Ishikawa (cell line): ENCODE measurements at regions not wholly inside any gene's neighbourhood (a gene's known extent, or its start where the extent isn't known, plus 50 kb on each side); places are given as distances from the start of the nearest gene placed in this dataset.

ENCODE experiments used
- CEBPB ChIP-seq: IDR thresholded peaks from 2 replicates; pipeline ENCODE4 v1.6.1; 2012
- CREB1 ChIP-seq: IDR thresholded peaks from 2 replicates; pipeline ENCODE4 v1.6.1; 2012; ENCODE audit warnings: low read depth
- EGR1 ChIP-seq: IDR thresholded peaks from 2 replicates; pipeline ENCODE4 v1.6.1; 2012
- EP300 ChIP-seq: IDR thresholded peaks from 2 replicates; pipeline ENCODE4 v1.6.1; 2012; ENCODE audit warnings: borderline replicate concordance
- FOXM1 ChIP-seq: IDR thresholded peaks from 2 replicates; pipeline ENCODE4 v1.6.1; 2012; ENCODE audit warnings: low read depth, borderline replicate concordance
- RAD21 ChIP-seq: IDR thresholded peaks from 2 replicates; pipeline ENCODE4 v1.6.1; 2012; ENCODE audit warnings: low read depth
- TAF1 ChIP-seq: IDR thresholded peaks from 2 replicates; pipeline ENCODE4 v1.6.1; 2012; ENCODE audit warnings: low read depth, mild to moderate bottlenecking
- TCF12 ChIP-seq: IDR thresholded peaks from 2 replicates; pipeline ENCODE4 v1.6.1; 2012; ENCODE audit warnings: low read depth
- TEAD4 ChIP-seq: IDR thresholded peaks from 2 replicates; pipeline ENCODE4 v1.6.1; 2012
- YY1 ChIP-seq: IDR thresholded peaks from 2 replicates; pipeline ENCODE4 v1.6.1; 2012; ENCODE audit warnings: low read depth
- ZBTB7A ChIP-seq: IDR thresholded peaks from 2 replicates; pipeline ENCODE4 v1.6.1; 2012; ENCODE audit warnings: low read depth
- TF ChIP-seq, protein P1 (sequence below): IDR thresholded peaks from 2 replicates; pipeline ENCODE4 v1.6.1; 2012
- TF ChIP-seq, protein P2 (sequence below): IDR thresholded peaks from 2 replicates; pipeline ENCODE4 v1.6.1; 2012; ENCODE audit warnings: low read depth, mild to moderate bottlenecking
- TF ChIP-seq, protein P3 (sequence below): IDR thresholded peaks from 2 replicates; pipeline ENCODE4 v1.6.1; 2012

DNA sequence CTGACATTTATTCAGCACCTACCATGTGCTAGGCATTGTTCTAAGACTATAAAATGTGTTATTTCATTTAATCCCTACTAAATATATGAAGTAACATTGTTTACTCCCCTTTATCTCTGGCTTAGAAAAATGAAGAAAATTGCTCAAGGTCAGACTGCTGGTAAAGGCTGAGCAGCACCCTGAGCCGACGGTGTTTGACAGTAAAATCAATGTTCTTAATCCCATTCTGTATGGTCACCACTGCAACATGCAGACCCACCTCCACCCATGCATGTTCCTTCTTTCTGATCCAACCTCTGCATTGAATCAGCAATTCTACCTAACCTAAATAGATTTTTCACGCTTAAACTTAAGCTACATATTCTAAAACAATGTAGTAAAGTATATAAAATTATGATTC lies 216.5 kb downstream of the ZBBX start:
- TF ChIP-seq ZBTB7A (no peak), RAD21 (no peak), EP300 (no peak), CREB1 (no peak), YY1 (no peak), FOXM1 (no peak), EGR1 (no peak), TEAD4 (no peak), TAF1 (no peak), CEBPB (no peak), TCF12 (no peak)
- TF ChIP-seq, protein P1, sequence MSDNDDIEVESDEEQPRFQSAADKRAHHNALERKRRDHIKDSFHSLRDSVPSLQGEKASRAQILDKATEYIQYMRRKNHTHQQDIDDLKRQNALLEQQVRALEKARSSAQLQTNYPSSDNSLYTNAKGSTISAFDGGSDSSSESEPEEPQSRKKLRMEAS: no peak
- TF ChIP-seq, protein P2, sequence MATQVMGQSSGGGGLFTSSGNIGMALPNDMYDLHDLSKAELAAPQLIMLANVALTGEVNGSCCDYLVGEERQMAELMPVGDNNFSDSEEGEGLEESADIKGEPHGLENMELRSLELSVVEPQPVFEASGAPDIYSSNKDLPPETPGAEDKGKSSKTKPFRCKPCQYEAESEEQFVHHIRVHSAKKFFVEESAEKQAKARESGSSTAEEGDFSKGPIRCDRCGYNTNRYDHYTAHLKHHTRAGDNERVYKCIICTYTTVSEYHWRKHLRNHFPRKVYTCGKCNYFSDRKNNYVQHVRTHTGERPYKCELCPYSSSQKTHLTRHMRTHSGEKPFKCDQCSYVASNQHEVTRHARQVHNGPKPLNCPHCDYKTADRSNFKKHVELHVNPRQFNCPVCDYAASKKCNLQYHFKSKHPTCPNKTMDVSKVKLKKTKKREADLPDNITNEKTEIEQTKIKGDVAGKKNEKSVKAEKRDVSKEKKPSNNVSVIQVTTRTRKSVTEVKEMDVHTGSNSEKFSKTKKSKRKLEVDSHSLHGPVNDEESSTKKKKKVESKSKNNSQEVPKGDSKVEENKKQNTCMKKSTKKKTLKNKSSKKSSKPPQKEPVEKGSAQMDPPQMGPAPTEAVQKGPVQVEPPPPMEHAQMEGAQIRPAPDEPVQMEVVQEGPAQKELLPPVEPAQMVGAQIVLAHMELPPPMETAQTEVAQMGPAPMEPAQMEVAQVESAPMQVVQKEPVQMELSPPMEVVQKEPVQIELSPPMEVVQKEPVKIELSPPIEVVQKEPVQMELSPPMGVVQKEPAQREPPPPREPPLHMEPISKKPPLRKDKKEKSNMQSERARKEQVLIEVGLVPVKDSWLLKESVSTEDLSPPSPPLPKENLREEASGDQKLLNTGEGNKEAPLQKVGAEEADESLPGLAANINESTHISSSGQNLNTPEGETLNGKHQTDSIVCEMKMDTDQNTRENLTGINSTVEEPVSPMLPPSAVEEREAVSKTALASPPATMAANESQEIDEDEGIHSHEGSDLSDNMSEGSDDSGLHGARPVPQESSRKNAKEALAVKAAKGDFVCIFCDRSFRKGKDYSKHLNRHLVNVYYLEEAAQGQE: no peak
- TF ChIP-seq, protein P3, sequence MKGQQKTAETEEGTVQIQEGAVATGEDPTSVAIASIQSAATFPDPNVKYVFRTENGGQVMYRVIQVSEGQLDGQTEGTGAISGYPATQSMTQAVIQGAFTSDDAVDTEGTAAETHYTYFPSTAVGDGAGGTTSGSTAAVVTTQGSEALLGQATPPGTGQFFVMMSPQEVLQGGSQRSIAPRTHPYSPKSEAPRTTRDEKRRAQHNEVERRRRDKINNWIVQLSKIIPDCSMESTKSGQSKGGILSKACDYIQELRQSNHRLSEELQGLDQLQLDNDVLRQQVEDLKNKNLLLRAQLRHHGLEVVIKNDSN: no peak
